GM19238 (cell line): ENCODE measurements at regions not wholly inside any gene's neighbourhood (a gene's known extent, or its start where the extent isn't known, plus 50 kb on each side); places are given as distances from the start of the nearest gene placed in this dataset.
"Not testable (repeated sequence)": the region's sequence is repeated elsewhere in the genome, so short reads cannot be mapped to it uniquely, and the experiment has no call there.

ENCODE experiments used
- DNase-seq: peaks from one replicate; pipeline ENCODE4 v3.0.0; 2011; ENCODE audit warnings: low spot score; ENCODE audit not compliant: insufficient read length

DNA sequence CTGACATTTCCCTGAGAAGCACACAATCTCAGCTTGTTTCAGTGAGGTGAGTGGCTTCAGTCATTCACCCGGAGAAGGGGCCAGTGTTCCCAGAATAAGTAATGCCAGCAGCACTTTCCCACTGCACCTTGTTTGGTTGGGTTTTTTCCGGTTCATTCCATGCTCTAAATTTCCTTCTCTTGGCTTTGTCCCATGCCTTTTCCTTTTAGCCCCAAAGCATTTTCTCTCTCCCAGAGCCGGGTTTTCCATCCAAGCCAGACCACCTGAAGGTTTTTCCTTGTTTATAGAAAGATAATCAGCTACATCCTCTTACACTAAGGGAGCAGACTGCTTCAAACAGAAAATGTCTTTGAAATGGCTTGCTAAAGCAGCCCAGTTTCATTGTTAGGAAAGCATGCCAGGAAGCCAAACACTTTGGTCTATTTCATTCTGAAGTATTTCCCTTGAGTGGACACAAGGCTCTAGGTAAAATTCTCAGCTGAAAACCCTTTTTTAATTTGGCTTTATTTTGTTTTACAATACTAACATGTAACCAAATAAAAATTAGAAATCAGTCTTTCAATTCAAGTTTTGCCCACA lies 501.6 kb downstream of the DTWD2 start:
- no peak for DNase-seq

DNA sequence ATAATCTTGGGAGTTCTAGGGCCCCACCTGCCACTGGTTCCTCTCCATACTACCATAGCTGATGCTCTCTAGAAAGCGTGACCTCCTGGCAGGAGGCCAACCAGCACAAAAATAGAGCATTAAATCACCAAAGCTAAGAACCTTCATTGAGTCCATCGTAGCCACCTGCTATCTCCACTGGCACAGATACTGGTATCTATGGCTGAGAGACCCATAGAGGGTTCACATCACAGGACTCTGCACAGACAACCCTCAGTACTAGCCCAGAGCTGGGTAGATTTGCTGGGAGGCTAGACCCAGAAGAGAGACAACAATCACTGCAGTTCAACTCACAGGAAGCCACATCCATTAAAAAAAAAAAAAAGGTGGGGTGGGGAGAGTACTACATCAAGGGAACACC lies 509.1 kb downstream of the DTWD2 start:
- no peak for DNase-seq

DNA sequence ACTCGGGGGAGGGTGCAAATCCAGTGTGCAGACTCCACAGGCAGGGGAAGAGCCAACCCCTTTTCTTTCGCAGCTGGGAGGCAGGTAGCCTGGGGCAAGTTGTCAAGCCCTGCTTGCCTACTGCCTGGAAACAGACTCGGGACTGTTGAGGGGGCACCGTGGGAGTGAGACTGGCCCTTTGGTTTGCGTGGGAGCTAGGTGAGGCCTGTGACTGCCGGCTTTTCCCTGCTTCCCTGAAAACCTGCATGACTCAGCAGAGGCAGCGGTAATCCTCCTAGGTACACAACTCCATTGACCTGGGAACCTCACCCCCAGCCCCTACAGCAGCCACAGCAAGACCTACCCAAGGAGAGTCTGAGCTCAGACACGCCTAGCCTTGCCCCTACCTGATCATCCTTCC lies 509.5 kb downstream of the DTWD2 start:
- DNase-seq: no peak

DNA sequence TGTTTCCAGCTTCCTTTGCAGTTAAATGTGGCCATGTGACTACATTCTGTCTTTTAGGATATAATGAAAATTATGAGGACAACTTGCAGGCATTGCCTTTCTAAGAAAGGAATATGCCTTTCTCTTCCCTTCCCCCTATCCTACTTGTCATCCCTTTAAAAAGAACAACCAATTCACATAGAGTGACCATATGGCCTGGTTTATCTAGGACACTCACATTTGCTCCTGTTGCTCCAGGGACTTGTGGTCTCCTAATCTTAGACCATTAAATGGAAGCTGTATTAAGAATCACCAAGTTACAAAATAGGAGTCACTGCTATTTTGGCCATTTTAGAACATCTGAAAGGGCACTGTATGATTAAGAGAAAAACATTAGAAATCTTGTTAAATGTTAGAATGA lies 520.3 kb downstream of the DTWD2 start:
- no peak for DNase-seq

DNA sequence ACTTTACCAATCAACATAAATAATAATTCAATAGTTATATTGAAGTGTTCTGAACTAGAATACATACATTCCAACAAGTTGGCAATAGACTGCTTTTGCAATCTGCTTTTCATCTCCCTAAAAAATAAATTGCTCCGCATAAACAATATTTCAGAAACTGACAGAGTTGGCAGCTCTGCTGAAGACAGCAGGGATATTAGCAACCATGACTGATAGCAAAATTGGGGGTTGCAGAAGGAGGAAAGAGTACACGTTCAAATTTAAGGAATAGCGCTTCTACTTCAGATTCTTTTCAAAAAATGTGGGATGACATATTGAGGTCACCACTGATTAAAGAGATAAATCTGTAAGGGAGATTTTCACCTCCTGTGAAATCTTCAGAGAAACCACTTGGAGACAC lies 521.2 kb downstream of the DTWD2 start:
- no peak for DNase-seq

DNA sequence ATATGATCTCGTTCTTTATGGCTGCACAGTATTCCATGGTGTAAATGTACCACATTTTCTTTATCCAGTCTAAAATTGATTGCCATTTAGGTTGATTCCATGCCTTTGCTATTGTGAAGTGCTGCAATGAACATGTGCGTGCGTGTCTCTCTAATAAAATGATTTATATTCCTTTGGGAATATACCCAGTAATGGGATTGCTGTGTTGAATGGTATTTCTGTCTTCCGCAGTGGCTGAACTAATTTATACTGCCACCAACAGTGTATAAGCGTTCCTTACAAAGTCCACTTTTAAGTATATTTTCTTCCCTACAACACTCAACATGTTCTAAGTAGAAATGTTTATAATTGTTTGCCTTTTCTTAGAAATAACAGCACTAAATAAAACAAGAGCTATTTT lies 521.9 kb downstream of the DTWD2 start:
- no peak for DNase-seq

DNA sequence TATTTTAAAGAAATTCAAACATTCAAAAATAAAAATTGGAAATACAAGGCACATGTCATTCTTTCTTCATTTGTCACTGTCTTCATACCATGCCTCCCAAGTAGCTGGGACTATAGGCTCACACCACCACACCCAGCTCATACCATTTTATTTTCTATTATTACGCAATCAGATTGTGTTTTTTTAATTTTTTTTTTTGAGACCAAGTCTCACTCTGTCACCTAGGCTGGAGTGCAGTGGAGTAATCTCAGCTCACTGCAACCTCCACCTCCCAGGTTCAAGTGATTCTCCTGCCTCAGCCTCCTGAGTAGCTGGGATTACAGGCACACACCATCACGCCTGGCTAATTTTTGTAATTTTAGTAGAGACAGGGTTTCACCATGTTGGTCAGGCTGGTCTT lies 526.1 kb downstream of the DTWD2 start:
- DNase-seq: not testable (repeated sequence)

DNA sequence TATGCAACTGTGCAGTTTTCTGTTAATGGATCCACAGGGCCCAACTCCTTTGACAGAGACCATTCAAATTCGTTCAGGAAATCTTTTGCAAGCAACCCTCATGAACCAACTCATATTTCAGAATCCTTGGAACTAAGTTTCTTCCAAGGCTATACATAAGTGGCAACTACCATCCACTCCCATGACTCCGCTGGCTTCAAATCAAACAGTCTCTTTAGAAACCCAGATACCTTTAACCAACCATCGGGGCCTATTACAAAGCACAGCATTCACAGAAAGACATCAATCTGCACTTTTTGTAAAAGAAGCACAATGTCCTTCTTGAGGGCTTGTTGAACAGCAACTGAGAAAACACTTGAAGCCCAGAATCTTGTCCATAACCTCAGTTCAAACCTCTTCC lies 526.9 kb downstream of the DTWD2 start:
- DNase-seq: no peak

DNA sequence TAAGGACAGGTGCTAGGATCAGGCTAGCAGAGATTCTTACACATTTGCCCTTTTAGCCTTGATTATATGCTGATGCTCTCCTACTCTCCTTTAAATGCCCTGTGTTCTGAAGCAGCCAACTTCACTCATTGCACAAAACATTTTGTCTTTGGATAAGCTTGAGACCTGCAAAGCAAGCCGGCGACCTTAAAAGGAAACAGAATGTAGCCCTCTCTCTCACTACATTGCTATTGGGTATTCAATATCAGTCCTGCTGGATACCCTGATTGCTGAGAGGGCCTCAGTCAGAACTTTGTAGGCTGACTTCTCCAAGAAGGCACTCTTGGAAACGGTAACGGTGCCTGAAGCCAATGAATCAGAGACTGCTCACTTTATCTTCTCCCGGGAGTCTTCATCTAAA lies 528.9 kb downstream of the DTWD2 start:
- no peak for DNase-seq

DNA sequence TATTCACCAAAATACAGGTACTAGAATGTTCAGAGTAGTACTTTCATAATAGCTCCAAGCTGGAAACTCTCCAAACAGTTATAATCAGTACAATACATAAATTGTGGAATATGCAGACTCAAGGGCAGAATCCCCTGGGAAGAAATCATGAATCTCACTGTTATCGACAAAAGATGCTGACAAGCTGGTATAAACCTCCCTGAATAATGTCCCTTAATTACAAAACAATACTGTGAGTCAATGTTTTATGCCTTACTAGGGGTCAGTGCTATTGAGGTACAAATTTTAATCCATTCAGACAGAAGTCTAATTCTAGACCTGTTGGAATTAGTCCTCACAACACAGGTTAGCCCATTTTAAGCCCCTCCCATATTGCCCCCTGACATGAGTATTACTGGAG lies 532.3 kb downstream of the DTWD2 start:
- no peak for DNase-seq

DNA sequence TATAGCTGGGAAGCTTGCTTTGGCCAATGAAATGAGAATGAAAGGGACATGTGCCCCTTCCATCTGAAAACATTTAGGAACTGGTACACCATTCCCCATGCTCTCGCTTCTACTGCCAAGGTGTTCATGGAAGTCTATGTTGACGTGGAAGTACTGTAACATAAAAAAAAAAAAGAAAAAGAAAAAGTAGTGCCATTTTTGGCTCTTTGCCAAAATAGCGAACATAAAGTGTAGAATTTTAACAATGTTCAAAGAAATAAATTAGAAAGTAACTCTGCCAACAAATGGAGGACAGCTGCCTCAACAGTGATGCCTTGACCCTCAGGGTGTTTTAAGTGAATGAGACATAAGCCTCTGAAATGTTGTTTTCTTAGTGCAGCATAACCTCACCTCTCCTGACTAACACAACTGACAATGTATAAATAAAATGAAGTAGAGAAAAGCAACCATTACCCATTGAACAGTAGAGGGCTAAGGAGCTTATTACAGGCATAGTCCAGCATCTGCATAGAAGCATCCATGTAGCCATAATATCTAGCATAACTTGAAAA lies 536.6 kb downstream of the DTWD2 start:
- DNase-seq: no peak

DNA sequence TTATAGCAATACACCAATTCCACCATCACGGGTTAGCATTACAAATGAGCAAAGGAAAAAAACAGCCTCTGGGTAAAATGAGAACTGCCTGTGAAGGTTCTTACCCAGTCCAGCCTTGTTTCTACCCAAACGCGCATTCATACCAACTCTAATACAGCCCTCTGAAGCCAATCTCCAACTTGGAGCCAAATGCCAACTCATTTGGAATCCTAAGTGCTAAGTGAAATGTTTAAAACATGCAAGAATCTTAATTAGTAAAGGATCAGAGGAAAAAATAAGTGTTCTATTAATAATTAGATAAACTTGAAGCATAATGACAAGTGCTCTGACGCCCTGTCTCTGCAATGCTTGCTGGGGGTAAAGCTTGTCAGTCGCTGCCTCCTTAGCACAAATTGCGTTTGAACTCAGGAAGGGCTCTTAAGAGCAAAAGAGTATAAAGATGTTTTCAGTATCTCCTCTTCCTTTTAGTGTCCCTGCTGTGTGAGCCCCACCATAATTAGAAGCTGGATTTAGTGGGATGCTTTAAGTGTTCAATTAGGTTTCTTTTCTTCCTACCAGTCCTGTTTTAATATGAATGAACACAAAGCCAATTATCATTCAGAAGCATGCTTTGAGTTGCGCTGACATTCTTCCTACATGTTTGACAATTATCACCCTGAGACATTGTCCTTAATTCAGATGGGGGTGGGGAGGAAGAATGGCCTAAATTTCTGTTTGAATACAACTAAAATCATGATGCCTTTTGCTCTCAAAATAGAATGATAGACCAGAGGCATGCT lies 537.6 kb downstream of the DTWD2 start:
- DNase-seq: no peak

DNA sequence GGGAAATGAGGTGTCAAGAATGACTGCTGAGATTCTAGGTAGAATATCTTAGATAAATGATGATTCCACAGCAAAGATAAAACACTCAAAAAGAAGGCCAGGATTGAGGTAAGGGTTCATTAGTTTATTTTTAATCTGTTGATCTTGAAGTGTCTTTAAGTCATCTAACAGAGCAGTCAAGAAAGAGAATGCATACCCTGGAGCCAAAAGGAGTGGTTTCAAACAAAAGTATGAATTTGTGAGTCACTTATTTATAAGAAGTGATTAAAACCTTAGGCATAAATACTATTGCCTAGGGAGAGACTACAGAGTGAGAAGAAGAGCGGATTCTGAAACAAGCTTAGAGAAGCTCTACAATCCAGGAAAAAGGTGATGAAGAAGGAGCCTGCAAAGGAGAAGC lies 541.0 kb downstream of the DTWD2 start:
- DNase-seq: no peak

DNA sequence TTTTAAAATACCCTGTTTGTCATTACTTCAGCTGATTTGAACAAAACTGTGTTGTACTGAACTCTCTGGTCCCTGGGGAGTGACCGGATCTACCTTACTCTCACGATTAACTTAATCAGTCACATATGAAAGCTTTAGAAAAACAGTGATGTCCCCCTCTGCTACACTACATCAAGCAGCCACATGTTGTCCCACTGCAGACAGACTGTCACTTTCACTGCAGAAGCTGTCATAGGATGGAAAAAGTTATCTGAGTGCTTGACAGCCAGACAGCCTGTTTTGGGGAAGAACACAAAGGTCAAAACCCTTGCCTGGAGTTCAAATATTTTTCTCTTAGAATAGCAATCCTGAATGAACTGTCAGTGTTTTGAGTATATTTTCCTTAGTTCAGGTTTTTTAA lies 546.4 kb downstream of the DTWD2 start:
- DNase-seq: no peak

DNA sequence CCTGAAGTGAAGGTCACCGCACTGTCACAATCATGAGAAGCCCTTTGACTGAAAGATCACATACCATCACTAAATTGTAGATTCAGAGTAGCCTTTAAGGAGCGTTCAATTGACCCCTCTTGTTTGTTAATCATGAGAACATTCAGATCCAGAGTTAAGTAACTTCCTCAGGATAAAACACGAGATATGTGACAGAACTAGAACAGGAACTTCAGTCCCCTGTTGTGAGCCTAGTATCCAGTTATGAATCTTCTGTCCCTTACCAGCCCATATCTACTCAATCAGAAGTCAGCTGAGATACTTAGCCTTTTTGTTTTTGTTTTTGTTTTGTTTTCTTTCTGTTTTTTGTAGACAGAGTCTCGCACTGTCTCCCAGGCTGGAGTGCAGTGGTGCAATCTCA lies 547.3 kb downstream of the DTWD2 start:
- DNase-seq: no peak

DNA sequence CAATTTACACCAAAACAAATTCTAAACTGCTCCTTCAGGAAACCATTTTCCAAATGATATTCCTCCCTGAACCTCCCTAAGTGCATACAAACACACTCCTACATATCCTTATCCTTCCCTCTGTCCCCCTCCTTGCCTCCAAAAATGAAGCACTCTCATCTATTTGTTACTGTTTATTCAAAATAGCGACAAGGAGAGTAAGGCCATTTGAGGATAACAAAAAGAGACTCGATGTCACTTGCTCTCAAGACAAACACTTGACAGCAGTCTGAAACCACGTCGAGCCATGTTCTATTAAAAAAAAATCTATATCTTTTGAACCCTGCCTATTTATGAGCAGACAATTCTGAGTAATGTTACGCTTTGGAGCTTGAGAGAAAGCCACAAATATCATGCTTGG lies 547.9 kb downstream of the DTWD2 start:
- DNase-seq: no peak

DNA sequence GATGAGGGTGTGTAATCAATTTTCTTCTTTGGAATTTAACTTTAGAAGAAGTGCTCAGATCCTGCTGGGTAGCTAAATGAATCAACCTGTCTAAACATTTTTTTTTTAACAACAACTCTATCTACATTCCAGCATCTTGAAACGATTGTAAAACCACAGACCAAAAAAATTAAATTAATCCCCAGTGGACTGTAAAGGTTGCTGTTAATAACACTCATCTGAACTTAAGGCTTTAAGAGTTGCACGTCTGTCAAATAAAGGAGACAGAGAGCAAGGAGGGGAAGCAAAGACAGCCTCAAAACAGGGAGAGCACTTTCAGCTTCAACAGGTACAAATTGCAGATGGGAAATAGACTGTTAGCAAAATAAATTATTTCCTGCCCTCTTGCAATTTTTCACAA lies 548.5 kb downstream of the DTWD2 start:
- no peak for DNase-seq

DNA sequence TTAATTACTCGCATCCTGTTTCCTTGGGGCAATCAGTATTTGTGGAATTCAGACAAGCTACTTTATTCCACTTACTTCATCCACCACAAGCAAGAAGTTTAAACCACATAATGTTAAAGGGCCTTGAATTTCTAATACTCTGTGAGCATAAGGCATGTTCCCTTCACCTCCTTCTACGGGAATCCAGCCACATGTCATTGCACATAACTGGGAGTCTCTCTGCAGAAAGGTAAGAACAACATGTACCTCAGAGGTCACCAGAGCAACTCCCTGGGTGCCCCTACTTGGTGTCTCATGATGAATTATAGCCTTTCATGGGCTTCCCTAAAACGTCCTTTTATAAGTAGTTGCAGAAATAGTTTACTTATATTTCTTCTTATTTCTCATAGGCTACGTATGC lies 553.2 kb downstream of the DTWD2 start:
- no peak for DNase-seq

DNA sequence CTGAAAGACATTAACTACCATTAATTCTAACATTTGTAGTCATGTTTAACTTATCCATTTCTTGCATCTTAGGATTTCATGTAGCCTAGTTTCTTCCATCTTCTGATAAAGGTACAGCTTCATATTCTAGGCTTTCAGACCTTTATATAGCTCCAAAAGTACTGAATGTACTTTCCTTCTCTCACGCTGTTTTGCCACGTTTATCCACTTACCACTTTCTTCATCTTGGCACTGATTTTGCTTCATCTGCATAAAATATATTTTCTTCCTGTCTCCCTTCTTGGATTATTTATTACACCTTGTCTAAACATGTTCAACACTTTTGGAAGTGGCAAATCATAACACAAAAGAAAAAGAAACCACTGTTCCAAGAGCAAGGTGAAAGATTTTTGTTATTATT lies 553.8 kb downstream of the DTWD2 start:
- DNase-seq: no peak

DNA sequence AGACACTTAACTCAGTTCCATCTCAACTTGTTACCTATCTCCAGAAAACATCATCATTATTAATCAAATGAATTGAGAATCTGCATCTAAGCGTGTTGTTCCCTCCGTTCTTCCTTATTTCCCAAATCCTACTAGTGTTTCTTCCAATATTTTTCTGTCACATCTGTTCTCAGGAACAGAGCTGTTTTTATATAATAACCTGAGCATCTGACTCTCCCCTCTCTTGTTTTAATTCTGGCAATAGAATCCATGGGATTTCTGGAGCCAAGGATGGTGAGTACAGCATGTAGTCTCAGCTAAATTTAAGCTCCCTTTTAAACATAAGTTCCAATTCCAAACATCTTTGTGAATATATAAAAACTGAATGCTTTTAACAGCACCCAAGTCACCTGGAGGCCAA lies 558.3 kb downstream of the DTWD2 start:
- no peak for DNase-seq

DNA sequence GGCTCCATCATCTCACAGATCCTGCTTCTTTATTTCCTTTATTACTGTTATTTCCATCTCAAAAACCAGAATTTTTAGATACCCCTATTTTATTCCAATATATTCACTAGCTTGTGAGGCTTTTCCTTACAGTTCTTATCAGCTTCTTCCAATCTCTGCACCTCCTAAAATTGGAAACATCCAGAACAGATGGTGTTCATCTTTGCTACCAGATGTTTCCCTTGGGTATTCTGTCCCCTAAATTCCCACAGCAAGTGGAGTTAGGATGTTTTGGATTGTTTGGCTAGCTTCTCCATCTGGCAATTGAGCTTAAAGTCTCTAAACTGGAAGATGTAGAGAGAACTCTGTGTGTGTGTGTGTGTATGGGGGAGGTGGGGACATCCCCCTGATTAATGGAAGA lies 580.4 kb downstream of the DTWD2 start:
- no peak for DNase-seq

DNA sequence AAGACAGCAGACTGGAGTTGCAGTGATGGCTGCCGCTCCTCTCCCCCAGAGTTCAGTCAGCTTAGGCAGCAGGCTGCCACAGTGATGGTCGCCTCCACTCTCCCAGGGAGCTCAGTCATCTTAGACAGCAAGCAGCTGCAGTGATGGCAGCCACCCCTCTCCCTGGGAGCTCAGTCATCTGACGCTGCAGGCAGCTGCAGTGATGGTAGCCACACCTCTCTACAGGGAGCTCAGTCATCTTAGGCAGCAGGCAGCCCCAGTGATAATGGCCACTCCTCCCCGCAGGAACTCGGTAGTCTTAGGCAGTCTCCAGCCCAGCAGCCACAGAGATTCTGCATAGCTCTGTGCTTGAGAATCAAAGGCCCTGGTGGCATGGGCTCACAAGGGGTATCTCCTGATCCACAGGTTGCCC lies 582.7 kb downstream of the DTWD2 start:
- no peak for DNase-seq

DNA sequence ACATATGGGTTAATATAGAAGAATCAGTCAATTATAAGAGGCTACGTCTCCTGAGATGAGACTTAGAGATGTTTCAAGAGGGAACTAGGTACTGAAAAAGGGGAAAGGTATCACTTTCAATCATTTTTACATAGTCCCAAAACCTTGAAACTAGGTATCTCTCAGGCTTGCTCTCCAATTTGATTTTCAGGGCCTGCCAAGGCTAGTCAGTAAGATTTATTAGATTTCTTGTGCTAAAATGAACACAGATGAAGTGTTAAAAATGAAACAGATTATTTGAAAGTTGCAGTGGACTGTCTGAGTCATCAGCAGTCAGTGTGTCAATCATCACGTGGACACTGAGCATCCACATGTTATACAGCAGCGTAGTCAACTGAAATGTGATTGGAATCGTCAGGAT lies 591.1 kb downstream of the DTWD2 start:
- DNase-seq: no peak
